HG03439 (cell line): ENCODE measurements at regions not wholly inside any gene's neighbourhood (a gene's known extent, or its start where the extent isn't known, plus 50 kb on each side); places are given as distances from the start of the nearest gene placed in this dataset.

Source experiments
- ATAC-seq: cut with Tn5 transposase; IDR thresholded peaks from one replicate; pipeline ENCODE4 v1.9.1; 2021; ENCODE audit warnings: mild to moderate bottlenecking, moderate library complexity; ENCODE audit not compliant: unreplicated experiment

- ATAC-seq, result no peak
Observed at GRCh38 chr2:188189356-188189755, 102.3 kb upstream of the GULP1 start.

DNA sequence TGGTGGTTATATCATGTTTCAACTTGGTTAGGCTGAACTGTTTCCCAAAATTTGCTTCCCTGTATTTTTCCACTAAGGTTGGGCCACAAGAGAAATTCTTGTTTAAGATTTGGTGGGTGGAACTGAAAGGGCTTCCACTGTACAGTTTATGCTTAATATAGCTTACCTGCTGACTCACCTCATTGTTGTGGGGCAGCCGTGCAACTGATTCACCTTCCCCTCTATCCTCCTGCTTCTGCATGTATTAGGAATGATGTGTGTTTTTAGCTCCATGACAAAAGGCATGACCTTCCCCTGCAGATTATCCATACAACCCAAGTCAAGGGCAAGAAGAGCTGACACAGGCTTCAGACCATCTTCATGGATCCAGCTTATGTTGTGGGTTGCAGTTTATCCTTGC is 98.4 kb upstream of the GULP1 start:
- ATAC-seq, result no peak

DNA sequence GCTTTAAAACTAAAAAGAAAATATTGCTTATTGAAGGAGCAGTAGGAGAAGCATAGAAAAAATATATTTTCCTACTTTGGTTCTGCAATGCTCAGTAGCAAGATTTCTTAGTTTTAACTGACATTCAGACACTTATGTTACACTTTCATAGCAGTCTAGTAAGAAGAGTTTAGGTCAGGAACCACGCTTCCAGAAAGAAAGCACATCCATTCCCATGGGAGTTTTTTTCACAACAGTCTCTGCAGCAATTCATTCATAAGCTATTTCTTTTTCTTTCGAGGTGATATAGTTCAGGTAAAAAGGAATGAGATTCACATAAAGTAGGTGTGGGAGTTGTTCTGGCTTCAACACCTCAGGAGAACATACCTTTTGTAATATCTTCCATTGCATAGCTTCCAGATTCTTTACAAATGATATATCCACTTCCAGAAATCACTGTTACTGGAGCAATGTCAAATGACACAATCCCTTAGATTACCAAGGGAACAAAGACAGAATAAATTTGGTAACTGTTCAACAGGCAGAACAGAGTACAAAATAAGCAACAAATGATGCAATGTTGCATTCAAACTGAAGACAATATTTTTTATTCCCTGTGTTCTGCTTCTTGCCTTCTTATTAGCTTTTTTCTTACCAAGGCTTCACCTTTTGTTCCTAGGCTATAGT is 95.2 kb upstream of the GULP1 start:
- no peak for ATAC-seq

GRCh38 chr2:188199716-188200128 is 92.0 kb upstream of the GULP1 start:
- ATAC-seq, result no peak

- ATAC-seq, result no peak
Observed at GRCh38 chr2:188201639-188202038, 90.0 kb upstream of the GULP1 start.

DNA sequence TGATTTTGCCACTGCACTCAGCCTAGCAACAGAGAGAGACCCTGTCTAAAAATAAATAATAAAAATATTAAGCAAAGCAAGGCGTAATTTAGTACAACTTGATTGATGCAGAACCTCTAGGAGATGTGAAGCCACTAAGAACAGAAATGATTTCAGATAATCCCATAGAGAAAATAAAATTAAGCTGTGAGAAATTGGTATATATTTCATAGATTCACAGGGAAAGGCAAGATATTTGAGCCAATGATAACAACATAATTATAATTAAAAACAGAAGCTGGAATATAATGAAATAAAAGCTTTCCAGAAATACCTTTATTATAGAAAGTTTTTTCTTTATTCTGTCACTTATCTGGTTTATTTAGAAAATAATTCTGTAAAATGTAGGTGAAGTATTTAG is 88.9 kb upstream of the GULP1 start:
- no peak for ATAC-seq

DNA sequence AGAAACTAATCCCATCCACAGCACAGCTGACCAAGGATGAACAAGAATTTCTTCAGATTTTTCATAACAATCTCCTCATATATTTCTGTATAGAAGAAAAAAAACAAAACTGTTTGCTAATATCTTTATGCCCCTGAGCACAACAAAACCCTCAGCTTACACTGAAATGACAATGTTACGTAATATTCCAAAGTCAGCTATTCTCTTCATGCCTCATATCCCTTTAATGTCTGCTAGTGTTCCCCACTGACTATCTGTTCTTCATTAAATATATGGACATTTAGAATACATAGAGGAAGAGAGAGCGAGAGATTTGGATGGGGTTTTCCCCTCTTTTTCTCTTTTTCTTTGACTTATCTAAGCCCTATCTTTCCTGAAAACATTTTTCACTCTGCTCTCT is 87.9 kb upstream of the GULP1 start:
- no peak for ATAC-seq

DNA sequence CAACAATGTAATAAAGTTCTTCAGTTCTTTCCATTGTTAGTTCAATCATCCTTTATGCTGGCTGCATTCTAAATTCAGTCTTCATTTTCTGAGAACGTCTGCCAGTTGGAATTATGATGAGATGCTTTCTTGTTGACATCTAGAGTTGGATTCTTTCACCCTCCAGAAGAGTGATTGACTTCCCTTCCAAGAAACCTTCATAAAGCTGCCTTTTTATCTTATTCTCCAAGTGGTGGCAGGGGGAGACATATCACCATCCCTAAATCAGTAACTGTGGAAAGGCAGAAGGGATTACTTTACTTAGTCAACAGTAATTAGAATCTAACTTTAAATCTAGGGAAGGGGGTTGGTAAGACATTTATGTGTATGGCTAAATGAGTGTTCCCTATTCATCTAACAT is 86.8 kb upstream of the GULP1 start:
- ATAC-seq, result no peak

DNA sequence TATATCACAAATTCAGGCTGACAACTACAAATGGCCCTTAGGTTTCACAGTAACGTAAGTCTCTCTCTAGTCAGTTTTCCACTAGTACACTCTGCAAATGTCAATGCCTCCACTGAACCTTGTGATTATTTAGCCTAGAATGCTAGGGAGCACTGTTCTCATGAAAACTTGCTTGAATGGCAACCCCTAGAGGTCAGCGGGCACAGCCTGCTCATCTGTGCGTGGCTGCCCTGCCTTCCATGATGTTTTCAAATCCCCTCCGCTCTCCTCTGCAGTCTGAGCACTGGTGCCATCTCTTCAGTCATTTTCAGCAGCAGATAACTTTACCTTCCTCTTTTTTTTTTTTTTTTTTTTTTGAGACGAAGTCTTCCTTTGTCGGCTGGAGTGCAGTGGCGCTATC is 84.1 kb upstream of the GULP1 start:
- no peak for ATAC-seq

DNA sequence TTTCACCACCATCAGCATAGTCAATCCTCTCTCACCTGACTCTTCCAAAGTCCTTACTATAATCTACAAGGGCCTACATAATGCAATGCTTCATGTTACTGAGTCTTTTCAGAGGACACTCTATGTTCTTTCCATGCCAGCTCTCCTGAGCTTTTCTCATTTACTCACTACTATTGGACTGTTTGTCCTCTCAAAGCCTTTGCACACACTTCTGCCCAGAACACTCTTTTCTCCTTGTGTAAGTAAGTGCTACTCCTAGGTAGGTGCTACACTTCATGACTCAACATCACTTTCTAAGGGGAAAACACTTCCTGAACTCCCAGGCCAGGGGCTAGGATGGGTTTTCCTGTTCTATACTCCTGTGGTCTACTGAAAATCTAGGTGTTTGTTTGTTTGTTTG is 82.5 kb upstream of the GULP1 start:
- no peak for ATAC-seq

GRCh38 chr2:188217264-188217663 is 74.4 kb upstream of the GULP1 start:
- no peak for ATAC-seq

- ATAC-seq, result no peak
Observed at GRCh38 chr2:188219541-188219940, 72.1 kb upstream of the GULP1 start.

- no peak for ATAC-seq
Observed at GRCh38 chr2:188220535-188220934, 71.1 kb upstream of the GULP1 start.

GRCh38 chr2:188227713-188228112 is 64.0 kb upstream of the GULP1 start:
- no peak for ATAC-seq

DNA sequence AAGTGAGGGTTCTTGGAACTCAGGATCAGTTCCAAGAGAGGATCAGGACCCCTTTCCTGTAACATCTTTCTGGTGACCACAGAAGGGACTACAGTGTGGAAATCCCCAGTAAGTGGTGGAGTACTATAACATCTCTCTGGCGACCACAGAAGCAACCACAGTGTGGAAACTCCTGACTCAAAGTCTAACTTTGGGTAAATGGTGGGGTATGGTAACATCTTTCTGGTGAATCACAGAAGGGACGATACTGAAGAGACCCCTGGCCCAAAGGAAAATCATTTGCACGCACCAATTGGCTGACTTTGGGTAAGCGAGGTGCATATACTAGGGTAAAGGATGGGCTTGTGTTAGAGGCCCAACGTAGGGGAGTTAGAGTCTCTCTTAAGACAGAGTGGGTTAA is 56.3 kb upstream of the GULP1 start:
- peak; percentile 97 for ATAC-seq

DNA sequence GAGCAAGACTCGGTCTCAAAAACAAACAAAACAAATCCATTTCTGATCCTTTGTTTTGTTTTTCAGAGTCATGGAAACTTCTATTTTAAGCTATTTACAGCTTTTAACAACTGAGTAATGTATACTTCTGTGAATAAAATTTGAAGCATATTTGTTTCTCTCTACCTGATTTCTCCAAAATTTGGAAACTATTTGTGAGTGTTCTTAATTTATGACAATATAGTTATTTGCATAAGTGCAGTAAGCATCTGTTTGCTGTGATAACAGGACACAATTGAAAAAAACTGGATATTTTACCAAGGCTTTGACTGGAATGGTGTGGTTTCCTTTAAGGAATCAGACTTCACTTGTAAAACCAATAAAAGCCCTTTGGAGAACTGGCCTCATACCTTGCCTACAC is 53.3 kb upstream of the GULP1 start:
- ATAC-seq, result no peak
